Panc1 (cell line): ENCODE measurements at regions not wholly inside any gene's neighbourhood (a gene's known extent, or its start where the extent isn't known, plus 50 kb on each side); places are given as distances from the start of the nearest gene placed in this dataset.
"Not testable (repeated sequence)": the region's sequence is repeated elsewhere in the genome, so short reads cannot be mapped to it uniquely, and the experiment has no call there.

Source experiments
- ATAC-seq: fragments of 200-7000 bp; cut with Tn5 transposase; 2 replicates; pipeline ENCODE4 v1.9.1; 2020; ENCODE audit warnings: mild to moderate bottlenecking, moderate library complexity
- BruUV-seq: library from RNA; stranded (reverse); fragments of 400-500 nt; replicated peaks from 2 replicates; lab custom pipeline; 2021; lab: Mats Ljungman, UMichigan
- CTCF ChIA-PET: fragments of 300-600 bp; sonication (Branson Sonifier 250); formaldehyde crosslinking; loops from one replicate; lab custom pipeline; 2022; ENCODE audit warnings: antibody characterized with exemption; lab: Charles Lee
- POLR2A ChIA-PET: fragments of 300-600 bp; sonication (Branson Sonifier 250); formaldehyde crosslinking; loops from one replicate; lab custom pipeline; 2022; ENCODE audit warnings: antibody characterized with exemption; lab: Charles Lee
- DNase-seq: peaks from one replicate; pipeline ENCODE4 v3.0.0-alpha.2; 2010; ENCODE audit warnings: low read depth, low spot score
- H3K27ac ChIP-seq: 2 replicates; pipeline ENCODE4 v1.5.1; 2011; ENCODE audit warnings: mild to moderate bottlenecking, low read length, inconsistent platforms
- H3K27me3 ChIP-seq: fragments of 200-500 bp; sonication (Bioruptor generic); 2 replicates; pipeline ENCODE4 v1.6.0; 2014; ENCODE audit warnings: low read length, inconsistent platforms; ENCODE audit not compliant: control insufficient read depth, insufficient read depth
- H3K36me3 ChIP-seq: fragments of 200-500 bp; sonication (Bioruptor generic); 2 replicates; pipeline ENCODE4 v1.5.1; 2014; ENCODE audit warnings: inconsistent platforms, mild to moderate bottlenecking, low read length, moderate library complexity; ENCODE audit not compliant: control insufficient read depth, insufficient read depth
- H3K4me1 ChIP-seq: 2 replicates; pipeline ENCODE4 v1.5.1; 2011; ENCODE audit warnings: inconsistent platforms, mild to moderate bottlenecking, low read length, moderate library complexity; ENCODE audit not compliant: control insufficient read depth, insufficient read depth
- H3K4me3 ChIP-seq, 2 experiments: 2 replicates each; pipeline ENCODE4 v1.5.1; 2011 to 2012; ENCODE audit warnings: low read depth in 2 of 2, low read length in 2 of 2, mild to moderate bottlenecking in 2 of 2, inconsistent platforms in 1 of 2, moderate library complexity in 1 of 2
- H3K9me3 ChIP-seq: fragments of 200-500 bp; sonication (Bioruptor generic); 2 replicates; pipeline ENCODE4 v1.5.1; 2014; ENCODE audit warnings: low read depth, mild to moderate bottlenecking, inconsistent platforms, low read length, moderate library complexity; ENCODE audit not compliant: control insufficient read depth, insufficient read depth
- POLR2AphosphoS5 ChIP-seq: IDR thresholded peaks from 2 replicates; pipeline ENCODE4 v1.6.1; 2012; ENCODE audit warnings: mild to moderate bottlenecking, low read depth, low read length, moderate library complexity
- SIN3A ChIP-seq: IDR thresholded peaks from 2 replicates; pipeline ENCODE4 v1.6.1; 2012; ENCODE audit warnings: low read depth, mild to moderate bottlenecking, low read length, moderate library complexity, borderline replicate concordance; ENCODE audit not compliant: insufficient read depth
- TCF7L2 ChIP-seq: IDR thresholded peaks from 2 replicates; pipeline ENCODE4 v1.6.1; 2011; ENCODE audit warnings: mild to moderate bottlenecking, low read depth, low read length, inconsistent platforms
- in situ Hi-C: cut with HindIII; loops from 2 replicates; pipeline ENCODE4 v1.10.0; 2016; ENCODE audit warnings: low sequenced_read_pairs, low pct_unique_long_range_greater_than_20kb
- intact Hi-C: fragments of 100-400 bp; cut with micrococcal nuclease; formaldehyde crosslinking; loops from one replicate; pipeline ENCODE4 v1.10.0; 2022; ENCODE audit not compliant: unreplicated experiment
- TF ChIP-seq, protein P1 (sequence below), 2 experiments: IDR thresholded peaks; 2 replicates each; pipeline ENCODE4 v1.6.1; 2011 to 2012; ENCODE audit warnings: low read depth in 2 of 2, control low read depth in 1 of 2, low read length in 1 of 2, mild to moderate bottlenecking in 1 of 2, moderate library complexity in 1 of 2; ENCODE audit not compliant: insufficient read depth in 1 of 2
- TF ChIP-seq, protein P2 (sequence below): fragments of 450-650 bp; IDR thresholded peaks from 2 replicates; pipeline ENCODE4 v1.5.1; 2017; ENCODE audit warnings: mild to moderate bottlenecking

DNA sequence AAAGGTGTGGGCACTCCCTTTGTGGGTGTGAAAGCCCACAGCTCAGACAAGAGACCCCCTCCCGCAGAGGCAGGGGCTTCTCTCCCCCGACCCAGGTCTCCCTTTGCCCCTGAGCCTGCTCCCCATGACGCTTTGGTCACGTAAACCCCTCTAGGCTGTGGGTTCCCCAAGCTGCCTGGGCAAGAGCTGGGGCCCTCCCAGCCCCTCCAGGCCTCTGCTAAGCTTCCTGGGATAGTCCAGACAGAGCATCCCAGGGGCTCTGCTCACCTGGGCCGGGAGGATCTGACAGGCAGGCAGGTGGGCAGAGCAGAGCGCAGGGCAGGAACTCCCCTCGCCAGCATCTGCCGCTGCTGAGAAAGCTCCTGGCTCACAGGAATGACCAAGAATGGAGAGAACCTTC lies 177.3 kb downstream of the BANP start:
- BruUV-seq: no TSS peak
- ChIA-PET POLR2A (no interaction called here), CTCF (no interaction called here)
- H3K27ac ChIP-seq: no peak overlapping the region
- TF ChIP-seq TCF7L2 (no peak), POLR2AphosphoS5 (no peak), SIN3A (no peak)
- TF ChIP-seq, protein P1, sequence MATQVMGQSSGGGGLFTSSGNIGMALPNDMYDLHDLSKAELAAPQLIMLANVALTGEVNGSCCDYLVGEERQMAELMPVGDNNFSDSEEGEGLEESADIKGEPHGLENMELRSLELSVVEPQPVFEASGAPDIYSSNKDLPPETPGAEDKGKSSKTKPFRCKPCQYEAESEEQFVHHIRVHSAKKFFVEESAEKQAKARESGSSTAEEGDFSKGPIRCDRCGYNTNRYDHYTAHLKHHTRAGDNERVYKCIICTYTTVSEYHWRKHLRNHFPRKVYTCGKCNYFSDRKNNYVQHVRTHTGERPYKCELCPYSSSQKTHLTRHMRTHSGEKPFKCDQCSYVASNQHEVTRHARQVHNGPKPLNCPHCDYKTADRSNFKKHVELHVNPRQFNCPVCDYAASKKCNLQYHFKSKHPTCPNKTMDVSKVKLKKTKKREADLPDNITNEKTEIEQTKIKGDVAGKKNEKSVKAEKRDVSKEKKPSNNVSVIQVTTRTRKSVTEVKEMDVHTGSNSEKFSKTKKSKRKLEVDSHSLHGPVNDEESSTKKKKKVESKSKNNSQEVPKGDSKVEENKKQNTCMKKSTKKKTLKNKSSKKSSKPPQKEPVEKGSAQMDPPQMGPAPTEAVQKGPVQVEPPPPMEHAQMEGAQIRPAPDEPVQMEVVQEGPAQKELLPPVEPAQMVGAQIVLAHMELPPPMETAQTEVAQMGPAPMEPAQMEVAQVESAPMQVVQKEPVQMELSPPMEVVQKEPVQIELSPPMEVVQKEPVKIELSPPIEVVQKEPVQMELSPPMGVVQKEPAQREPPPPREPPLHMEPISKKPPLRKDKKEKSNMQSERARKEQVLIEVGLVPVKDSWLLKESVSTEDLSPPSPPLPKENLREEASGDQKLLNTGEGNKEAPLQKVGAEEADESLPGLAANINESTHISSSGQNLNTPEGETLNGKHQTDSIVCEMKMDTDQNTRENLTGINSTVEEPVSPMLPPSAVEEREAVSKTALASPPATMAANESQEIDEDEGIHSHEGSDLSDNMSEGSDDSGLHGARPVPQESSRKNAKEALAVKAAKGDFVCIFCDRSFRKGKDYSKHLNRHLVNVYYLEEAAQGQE (IDR thresholded peaks at IDR 0.05; ENCODE audit: insufficient read depth in 1 of 2, low read depth in 2 of 2, low read length in 1 of 2): no peak
- TF ChIP-seq, protein P2, sequence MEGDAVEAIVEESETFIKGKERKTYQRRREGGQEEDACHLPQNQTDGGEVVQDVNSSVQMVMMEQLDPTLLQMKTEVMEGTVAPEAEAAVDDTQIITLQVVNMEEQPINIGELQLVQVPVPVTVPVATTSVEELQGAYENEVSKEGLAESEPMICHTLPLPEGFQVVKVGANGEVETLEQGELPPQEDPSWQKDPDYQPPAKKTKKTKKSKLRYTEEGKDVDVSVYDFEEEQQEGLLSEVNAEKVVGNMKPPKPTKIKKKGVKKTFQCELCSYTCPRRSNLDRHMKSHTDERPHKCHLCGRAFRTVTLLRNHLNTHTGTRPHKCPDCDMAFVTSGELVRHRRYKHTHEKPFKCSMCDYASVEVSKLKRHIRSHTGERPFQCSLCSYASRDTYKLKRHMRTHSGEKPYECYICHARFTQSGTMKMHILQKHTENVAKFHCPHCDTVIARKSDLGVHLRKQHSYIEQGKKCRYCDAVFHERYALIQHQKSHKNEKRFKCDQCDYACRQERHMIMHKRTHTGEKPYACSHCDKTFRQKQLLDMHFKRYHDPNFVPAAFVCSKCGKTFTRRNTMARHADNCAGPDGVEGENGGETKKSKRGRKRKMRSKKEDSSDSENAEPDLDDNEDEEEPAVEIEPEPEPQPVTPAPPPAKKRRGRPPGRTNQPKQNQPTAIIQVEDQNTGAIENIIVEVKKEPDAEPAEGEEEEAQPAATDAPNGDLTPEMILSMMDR: no peak
- ATAC-seq (no peak), DNase-seq (no peak)
- in situ Hi-C loops (no loop called here), intact Hi-C loops (no loop called here)
- no peaks in the 10 kb centered on the region for H3K4me1 ChIP-seq
- H3K27me3 ChIP-seq: no peaks in the 10 kb centered on the region
- H3K4me3 ChIP-seq: no peak overlapping the region
- no peaks in the 10 kb centered on the region for H3K9me3 ChIP-seq
- H3K36me3 ChIP-seq: no peaks in the 10 kb centered on the region

DNA sequence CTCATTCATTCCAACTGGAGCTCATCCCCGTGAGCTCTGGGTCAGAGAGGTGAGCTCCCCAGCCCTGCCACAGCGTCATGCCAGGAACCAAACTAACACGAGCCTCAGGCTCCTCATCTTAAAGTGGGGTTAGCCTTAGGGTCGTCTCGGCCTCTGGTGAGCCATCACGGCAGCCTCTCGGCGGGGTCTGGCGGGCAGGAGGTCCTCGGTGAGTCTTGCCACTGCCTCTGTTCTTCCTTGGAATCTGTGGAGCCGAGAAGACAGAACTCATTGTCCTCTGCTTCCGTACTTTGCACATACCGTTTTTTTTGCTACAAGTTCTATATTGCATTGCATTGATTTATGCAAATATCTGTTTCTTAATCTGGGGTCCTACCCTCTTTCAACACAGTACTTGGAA lies 177.9 kb downstream of the BANP start:
- H3K9me3 ChIP-seq, H3K4me1 ChIP-seq, H3K27me3 ChIP-seq, H3K4me3 ChIP-seq, intact Hi-C loops, ATAC-seq, POLR2A ChIA-PET, CTCF ChIA-PET, DNase-seq, H3K27ac ChIP-seq, BruUV-seq, H3K36me3 ChIP-seq, in situ Hi-C loops: not testable (repeated sequence)

DNA sequence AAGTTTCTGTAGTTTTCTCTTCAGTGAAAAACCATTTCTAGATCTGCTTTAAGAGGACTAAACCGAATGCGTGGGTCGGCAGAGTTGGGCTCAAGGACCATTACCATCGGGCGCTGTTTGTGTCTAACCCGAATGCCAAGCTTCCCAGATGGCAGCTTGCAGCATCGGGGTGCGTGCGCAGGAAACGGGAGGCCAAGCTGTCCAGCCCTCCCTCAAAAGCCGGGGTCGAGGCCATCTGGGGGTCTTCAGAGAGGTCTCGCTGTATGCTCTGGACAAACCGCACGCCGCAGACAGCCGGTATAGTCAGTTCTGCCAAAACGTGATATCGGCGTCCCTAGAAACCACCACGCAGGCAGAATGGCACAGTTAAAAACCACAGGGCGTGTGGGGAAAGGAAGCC lies 178.8 kb downstream of the BANP start:
- no peaks in the 10 kb centered on the region for H3K4me1 ChIP-seq
- DNase-seq (no peak), ATAC-seq (no peak)
- ChIA-PET POLR2A (no interaction called here), CTCF (no interaction called here)
- no peaks in the 10 kb centered on the region for H3K36me3 ChIP-seq
- BruUV-seq: no TSS peak
- no peaks in the 10 kb centered on the region for H3K27me3 ChIP-seq
- H3K27ac ChIP-seq: no peak overlapping the region
- H3K9me3 ChIP-seq: no peaks in the 10 kb centered on the region
- TF ChIP-seq, protein P1 (IDR thresholded peaks at IDR 0.05; ENCODE audit: insufficient read depth in 1 of 2, low read depth in 2 of 2, low read length in 1 of 2): no peak
- TF ChIP-seq SIN3A (no peak), TCF7L2 (no peak), POLR2AphosphoS5 (no peak)
- TF ChIP-seq, protein P2: no peak
- in situ Hi-C loops: no loop called here
- H3K4me3 ChIP-seq: no peak overlapping the region
- intact Hi-C loops: no loop called here
